ENCODE measurements at regions not wholly inside any gene's neighbourhood (a gene's known extent, or its start where the extent isn't known, plus 50 kb on each side); places are given as distances from the start of the nearest gene placed in this dataset.

- TF ChIP-seq CTCF (conservative IDR thresholded peaks at IDR 0.05 in 1 of 2, IDR thresholded peaks at IDR 0.05 in 1 of 2; ENCODE audit: low read depth in 1 of 2, low read length in 2 of 2) (no peak), EZH2 (IDR thresholded peaks at IDR 0.05; ENCODE audit: low read length, missing control alignments) (no peak)
These were observed 455.0 kb upstream of the CLINT1 start for GRCh38 chr5:158313733-158314464.
